SK-N-SH (cell line): ENCODE measurements at regions not wholly inside any gene's neighbourhood (a gene's known extent, or its start where the extent isn't known, plus 50 kb on each side); places are given as distances from the start of the nearest gene placed in this dataset.

Experiments used
- CHD2 ChIP-seq: fragments of 150-350 bp; IDR thresholded peaks from 2 replicates; pipeline ENCODE4 v1.6.1; 2018; ENCODE audit warnings: low read length; ENCODE audit not compliant: partially characterized antibody
- EP300 ChIP-seq, 2 experiments: IDR thresholded peaks; 2 replicates each; pipeline versions ENCODE4 v1.4.0 to v1.6.1; 2012; ENCODE audit warnings: borderline replicate concordance in 1 of 2, low read depth in 1 of 2, low read length in 1 of 2
- EZH2phosphoT487 ChIP-seq: fragments of 200-600 bp; sonication (generic); IDR thresholded peaks from 2 replicates; pipeline ENCODE4 v1.6.1; 2017; ENCODE audit warnings: low read depth, mixed run types, mild to moderate bottlenecking, antibody characterized with exemption, moderate library complexity, borderline replicate concordance
- FOSL2 ChIP-seq: IDR thresholded peaks from 2 replicates; pipeline ENCODE4 v1.4.0; 2012; ENCODE audit warnings: low read depth, mild to moderate bottlenecking, moderate library complexity, borderline replicate concordance
- FOXJ3 ChIP-seq: sonication (generic); formaldehyde crosslinking; IDR thresholded peaks from 2 replicates; pipeline ENCODE4 v1.5.1; 2020; ENCODE audit warnings: mild to moderate bottlenecking, missing genetic modification reagents
- JUND ChIP-seq: IDR thresholded peaks from 2 replicates; pipeline ENCODE4 v1.4.0; 2012
- MEF2A ChIP-seq: IDR thresholded peaks from 2 replicates; pipeline ENCODE4 v1.4.0; 2012; ENCODE audit warnings: low read depth, borderline replicate concordance
- POLR2AphosphoS5 ChIP-seq: IDR thresholded peaks from 2 replicates; pipeline ENCODE4 v1.6.1; 2012; ENCODE audit warnings: low read depth, low read length
- TCF12 ChIP-seq: IDR thresholded peaks from 2 replicates; pipeline ENCODE4 v1.4.0; 2012
- TEAD4 ChIP-seq: IDR thresholded peaks from 2 replicates; pipeline ENCODE4 v1.4.0; 2012; ENCODE audit warnings: mild to moderate bottlenecking, borderline replicate concordance; ENCODE audit not compliant: insufficient read depth
- TF ChIP-seq, protein P1 (sequence below): fragments of 200-600 bp; sonication (generic); IDR thresholded peaks from 2 replicates; pipeline ENCODE4 v1.6.1; 2017; ENCODE audit warnings: antibody characterized with exemption, mild to moderate bottlenecking, moderate library complexity
- TF ChIP-seq, protein P2 (sequence below): IDR thresholded peaks from 2 replicates; pipeline ENCODE4 v1.6.1; 2012; ENCODE audit warnings: mild to moderate bottlenecking, low read depth, low read length, moderate library complexity
- TF ChIP-seq, protein P3 (sequence below): fragments of 150-350 bp; IDR thresholded peaks from 2 replicates; pipeline ENCODE4 v1.6.1; 2016; ENCODE audit warnings: mild to moderate bottlenecking, low read depth, low read length
- TF ChIP-seq, protein P4 (sequence below): IDR thresholded peaks from 2 replicates; pipeline ENCODE4 v1.4.0; 2012; ENCODE audit warnings: low read depth

DNA sequence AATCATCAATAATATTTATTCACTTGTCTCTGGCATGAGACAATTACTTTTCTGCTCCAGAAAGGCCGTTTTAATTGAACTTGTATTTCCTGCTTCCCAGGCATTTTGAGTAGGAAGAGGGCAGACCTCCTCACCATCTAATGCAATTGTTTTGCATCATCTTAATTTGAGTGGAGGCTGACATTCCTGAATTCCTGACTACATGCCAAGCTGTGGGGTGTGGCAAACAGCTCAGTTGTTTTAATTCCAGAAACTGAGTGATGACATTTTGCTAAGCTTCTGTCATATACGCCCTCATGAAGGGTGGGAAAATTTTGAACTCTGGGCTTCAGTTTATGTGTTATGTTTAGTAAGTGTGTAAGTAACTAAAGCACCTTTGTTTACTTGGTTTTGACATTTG lies 125.4 kb upstream of the USP25 start:
- TF ChIP-seq, protein P1, sequence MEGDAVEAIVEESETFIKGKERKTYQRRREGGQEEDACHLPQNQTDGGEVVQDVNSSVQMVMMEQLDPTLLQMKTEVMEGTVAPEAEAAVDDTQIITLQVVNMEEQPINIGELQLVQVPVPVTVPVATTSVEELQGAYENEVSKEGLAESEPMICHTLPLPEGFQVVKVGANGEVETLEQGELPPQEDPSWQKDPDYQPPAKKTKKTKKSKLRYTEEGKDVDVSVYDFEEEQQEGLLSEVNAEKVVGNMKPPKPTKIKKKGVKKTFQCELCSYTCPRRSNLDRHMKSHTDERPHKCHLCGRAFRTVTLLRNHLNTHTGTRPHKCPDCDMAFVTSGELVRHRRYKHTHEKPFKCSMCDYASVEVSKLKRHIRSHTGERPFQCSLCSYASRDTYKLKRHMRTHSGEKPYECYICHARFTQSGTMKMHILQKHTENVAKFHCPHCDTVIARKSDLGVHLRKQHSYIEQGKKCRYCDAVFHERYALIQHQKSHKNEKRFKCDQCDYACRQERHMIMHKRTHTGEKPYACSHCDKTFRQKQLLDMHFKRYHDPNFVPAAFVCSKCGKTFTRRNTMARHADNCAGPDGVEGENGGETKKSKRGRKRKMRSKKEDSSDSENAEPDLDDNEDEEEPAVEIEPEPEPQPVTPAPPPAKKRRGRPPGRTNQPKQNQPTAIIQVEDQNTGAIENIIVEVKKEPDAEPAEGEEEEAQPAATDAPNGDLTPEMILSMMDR, result no peak
- TF ChIP-seq, protein P2, sequence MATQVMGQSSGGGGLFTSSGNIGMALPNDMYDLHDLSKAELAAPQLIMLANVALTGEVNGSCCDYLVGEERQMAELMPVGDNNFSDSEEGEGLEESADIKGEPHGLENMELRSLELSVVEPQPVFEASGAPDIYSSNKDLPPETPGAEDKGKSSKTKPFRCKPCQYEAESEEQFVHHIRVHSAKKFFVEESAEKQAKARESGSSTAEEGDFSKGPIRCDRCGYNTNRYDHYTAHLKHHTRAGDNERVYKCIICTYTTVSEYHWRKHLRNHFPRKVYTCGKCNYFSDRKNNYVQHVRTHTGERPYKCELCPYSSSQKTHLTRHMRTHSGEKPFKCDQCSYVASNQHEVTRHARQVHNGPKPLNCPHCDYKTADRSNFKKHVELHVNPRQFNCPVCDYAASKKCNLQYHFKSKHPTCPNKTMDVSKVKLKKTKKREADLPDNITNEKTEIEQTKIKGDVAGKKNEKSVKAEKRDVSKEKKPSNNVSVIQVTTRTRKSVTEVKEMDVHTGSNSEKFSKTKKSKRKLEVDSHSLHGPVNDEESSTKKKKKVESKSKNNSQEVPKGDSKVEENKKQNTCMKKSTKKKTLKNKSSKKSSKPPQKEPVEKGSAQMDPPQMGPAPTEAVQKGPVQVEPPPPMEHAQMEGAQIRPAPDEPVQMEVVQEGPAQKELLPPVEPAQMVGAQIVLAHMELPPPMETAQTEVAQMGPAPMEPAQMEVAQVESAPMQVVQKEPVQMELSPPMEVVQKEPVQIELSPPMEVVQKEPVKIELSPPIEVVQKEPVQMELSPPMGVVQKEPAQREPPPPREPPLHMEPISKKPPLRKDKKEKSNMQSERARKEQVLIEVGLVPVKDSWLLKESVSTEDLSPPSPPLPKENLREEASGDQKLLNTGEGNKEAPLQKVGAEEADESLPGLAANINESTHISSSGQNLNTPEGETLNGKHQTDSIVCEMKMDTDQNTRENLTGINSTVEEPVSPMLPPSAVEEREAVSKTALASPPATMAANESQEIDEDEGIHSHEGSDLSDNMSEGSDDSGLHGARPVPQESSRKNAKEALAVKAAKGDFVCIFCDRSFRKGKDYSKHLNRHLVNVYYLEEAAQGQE, result no peak
- TF ChIP-seq EZH2phosphoT487, result no peak
- TF ChIP-seq MEF2A, result no peak
- no peak for TF ChIP-seq TCF12
- no peak for TF ChIP-seq POLR2AphosphoS5
- TF ChIP-seq FOXJ3 (CRISPR knock-in tag), result no peak
- TF ChIP-seq, protein P3, sequence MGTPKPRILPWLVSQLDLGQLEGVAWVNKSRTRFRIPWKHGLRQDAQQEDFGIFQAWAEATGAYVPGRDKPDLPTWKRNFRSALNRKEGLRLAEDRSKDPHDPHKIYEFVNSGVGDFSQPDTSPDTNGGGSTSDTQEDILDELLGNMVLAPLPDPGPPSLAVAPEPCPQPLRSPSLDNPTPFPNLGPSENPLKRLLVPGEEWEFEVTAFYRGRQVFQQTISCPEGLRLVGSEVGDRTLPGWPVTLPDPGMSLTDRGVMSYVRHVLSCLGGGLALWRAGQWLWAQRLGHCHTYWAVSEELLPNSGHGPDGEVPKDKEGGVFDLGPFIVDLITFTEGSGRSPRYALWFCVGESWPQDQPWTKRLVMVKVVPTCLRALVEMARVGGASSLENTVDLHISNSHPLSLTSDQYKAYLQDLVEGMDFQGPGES, result no peak
- no peak for TF ChIP-seq JUND
- no peak for TF ChIP-seq FOSL2
- no peak for TF ChIP-seq TEAD4
- TF ChIP-seq EP300 (IDR thresholded peaks at IDR 0.05; ENCODE audit: borderline replicate concordance in 1 of 2, low read depth in 1 of 2, low read length in 1 of 2), result no peak
- TF ChIP-seq, protein P4, sequence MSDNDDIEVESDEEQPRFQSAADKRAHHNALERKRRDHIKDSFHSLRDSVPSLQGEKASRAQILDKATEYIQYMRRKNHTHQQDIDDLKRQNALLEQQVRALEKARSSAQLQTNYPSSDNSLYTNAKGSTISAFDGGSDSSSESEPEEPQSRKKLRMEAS, result no peak
- TF ChIP-seq CHD2, result no peak
